Endothelial cell of umbilical vein (primary cell): ENCODE measurements at regions not wholly inside any gene's neighbourhood (a gene's known extent, or its start where the extent isn't known, plus 50 kb on each side); places are given as distances from the start of the nearest gene placed in this dataset.

Source experiments
- EZH2 ChIP-seq: IDR thresholded peaks from 2 replicates; pipeline ENCODE4 v1.6.1; 2012; ENCODE audit warnings: borderline replicate concordance, low read depth, mild to moderate bottlenecking, moderate library complexity, low read length, inconsistent platforms; ENCODE audit not compliant: severe bottlenecking
- MYC ChIP-seq: IDR thresholded peaks from one replicate; pipeline ENCODE4 v1.6.1; 2011; ENCODE audit warnings: mild to moderate bottlenecking, low read depth, low read length

DNA sequence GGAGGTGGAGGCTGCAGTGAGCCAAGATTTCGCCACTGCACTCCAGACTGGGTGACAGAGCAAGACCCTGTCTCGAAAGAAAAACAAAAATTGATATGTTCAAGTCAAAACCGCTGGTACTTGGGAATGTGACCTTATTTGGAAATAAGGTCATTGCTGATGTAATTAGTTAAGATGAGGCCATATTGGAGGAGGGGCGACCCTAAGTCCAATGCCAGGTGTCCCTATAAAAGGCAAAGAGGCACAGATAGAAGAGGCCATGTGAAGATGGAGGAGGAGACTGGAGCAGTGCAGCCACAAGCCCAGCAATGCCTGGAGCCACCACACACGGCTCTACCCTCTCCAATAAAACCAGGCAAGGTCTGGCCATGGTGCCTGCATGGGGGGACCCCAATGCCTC is 50.8 kb upstream of the JPH3 start:
- TF ChIP-seq EZH2 = no peak
- TF ChIP-seq MYC = no peak
